RWPE2 (cell line): ENCODE measurements at regions not wholly inside any gene's neighbourhood (a gene's known extent, or its start where the extent isn't known, plus 50 kb on each side); places are given as distances from the start of the nearest gene placed in this dataset.

Experiments
- ATAC-seq: fragments of 200-7000 bp; cut with Tn5 transposase; 3 replicates; pipeline ENCODE4 v1.9.1; 2021; ENCODE audit warnings: low read depth
- DNase-seq: peaks from one replicate; pipeline ENCODE4 v3.0.0-alpha.2; 2020; ENCODE audit warnings: low spot score
- H3K27ac ChIP-seq: fragments of 450-650 bp; 2 replicates; pipeline ENCODE4 v1.5.1; 2017; ENCODE audit warnings: mild to moderate bottlenecking; ENCODE audit not compliant: poor library complexity, severe bottlenecking
- H3K27me3 ChIP-seq: fragments of 250-450 bp; sonication (Bioruptor Pico); 2 replicates; pipeline ENCODE4 v1.5.1; 2021; ENCODE audit warnings: mild to moderate bottlenecking, moderate library complexity; ENCODE audit not compliant: insufficient read depth, poor library complexity, severe bottlenecking
- H3K36me3 ChIP-seq: fragments of 250-450 bp; sonication (Bioruptor Pico); 2 replicates; pipeline ENCODE4 v1.5.1; 2020; ENCODE audit warnings: low read depth, mild to moderate bottlenecking, moderate library complexity
- H3K4me1 ChIP-seq: fragments of 250-450 bp; sonication (Bioruptor Pico); 2 replicates; pipeline ENCODE4 v1.5.1; 2021; ENCODE audit warnings: mild to moderate bottlenecking, moderate library complexity; ENCODE audit not compliant: insufficient read depth, poor library complexity, severe bottlenecking
- H3K4me3 ChIP-seq: fragments of 250-450 bp; sonication (Bioruptor Pico); 2 replicates; pipeline ENCODE4 v1.5.1; 2021; ENCODE audit warnings: mild to moderate bottlenecking, moderate library complexity; ENCODE audit not compliant: severe bottlenecking
- H3K9me3 ChIP-seq: fragments of 250-450 bp; sonication (Bioruptor Pico); 2 replicates; pipeline ENCODE4 v1.5.1; 2021; ENCODE audit warnings: mild to moderate bottlenecking, moderate library complexity; ENCODE audit not compliant: severe bottlenecking
- TF ChIP-seq, protein P1 (sequence below): fragments of 450-650 bp; IDR thresholded peaks from one replicate; pipeline ENCODE4 v1.5.1; 2017; ENCODE audit warnings: mild to moderate bottlenecking, moderate library complexity; ENCODE audit not compliant: poor library complexity, severe bottlenecking

DNA sequence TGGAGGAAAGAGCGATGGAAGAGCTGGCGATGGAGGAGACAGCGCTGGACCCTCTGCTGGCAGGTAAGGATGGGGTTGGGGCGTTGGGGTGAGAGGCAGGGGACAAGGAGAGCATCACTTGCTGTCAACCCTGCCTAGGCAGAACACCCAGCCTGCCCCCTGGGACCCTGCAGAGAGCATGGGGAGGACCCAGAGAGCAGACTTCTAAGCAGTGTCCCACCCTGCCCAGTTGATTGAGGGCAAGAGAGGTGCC lies 111.6 kb upstream of the ANO1 start:
- H3K4me3 ChIP-seq, result no peak overlapping the region
- H3K27me3 ChIP-seq, result no peaks in the 10 kb centered on the region
- H3K9me3 ChIP-seq, result no peaks in the 10 kb centered on the region
- DNase-seq (no peak), ATAC-seq (no peak)
- H3K4me1 ChIP-seq, result peaks cover 8% of the 10 kb centered on the region
- H3K27ac ChIP-seq, result no peak overlapping the region
- TF ChIP-seq, protein P1, sequence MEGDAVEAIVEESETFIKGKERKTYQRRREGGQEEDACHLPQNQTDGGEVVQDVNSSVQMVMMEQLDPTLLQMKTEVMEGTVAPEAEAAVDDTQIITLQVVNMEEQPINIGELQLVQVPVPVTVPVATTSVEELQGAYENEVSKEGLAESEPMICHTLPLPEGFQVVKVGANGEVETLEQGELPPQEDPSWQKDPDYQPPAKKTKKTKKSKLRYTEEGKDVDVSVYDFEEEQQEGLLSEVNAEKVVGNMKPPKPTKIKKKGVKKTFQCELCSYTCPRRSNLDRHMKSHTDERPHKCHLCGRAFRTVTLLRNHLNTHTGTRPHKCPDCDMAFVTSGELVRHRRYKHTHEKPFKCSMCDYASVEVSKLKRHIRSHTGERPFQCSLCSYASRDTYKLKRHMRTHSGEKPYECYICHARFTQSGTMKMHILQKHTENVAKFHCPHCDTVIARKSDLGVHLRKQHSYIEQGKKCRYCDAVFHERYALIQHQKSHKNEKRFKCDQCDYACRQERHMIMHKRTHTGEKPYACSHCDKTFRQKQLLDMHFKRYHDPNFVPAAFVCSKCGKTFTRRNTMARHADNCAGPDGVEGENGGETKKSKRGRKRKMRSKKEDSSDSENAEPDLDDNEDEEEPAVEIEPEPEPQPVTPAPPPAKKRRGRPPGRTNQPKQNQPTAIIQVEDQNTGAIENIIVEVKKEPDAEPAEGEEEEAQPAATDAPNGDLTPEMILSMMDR, result no peak
- no peaks in the 10 kb centered on the region for H3K36me3 ChIP-seq

DNA sequence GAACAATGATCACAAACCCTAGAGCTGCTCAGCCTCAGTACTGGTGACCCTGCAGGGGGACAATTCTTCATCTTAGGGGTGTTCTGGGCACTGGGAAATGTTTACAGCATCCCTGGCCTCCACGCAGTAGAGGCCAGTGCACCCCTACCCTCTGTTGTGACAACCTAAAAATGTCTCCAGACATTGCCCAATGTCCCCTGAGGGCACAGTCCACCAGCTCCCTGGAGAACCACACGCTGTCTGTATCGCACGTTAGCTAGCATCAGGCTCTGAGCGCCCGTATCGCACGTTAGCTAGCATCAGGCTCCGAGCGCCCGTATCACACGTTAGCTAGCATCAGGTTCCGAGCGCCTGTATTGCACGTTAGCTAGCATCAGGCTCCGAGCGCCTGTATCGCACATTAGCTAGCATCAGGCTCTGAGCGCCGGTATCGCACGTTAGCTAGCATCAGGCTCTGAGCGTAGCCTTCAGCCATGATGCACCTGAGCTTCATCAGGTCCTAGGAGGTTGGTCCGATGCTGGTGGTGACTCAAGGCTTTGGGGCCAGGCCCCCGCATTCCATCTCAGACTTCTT lies 111.1 kb upstream of the ANO1 start:
- Histone ChIP-seq H3K27ac (no peak overlapping the region), H3K36me3 (no peaks in the 10 kb centered on the region), H3K27me3 (no peaks in the 10 kb centered on the region), H3K4me1 (peaks cover 6% of the 10 kb centered on the region), H3K4me3 (no peak overlapping the region), H3K9me3 (no peaks in the 10 kb centered on the region)
- TF ChIP-seq, protein P1, result no peak
- ATAC-seq (no peak), DNase-seq (no peak)

DNA sequence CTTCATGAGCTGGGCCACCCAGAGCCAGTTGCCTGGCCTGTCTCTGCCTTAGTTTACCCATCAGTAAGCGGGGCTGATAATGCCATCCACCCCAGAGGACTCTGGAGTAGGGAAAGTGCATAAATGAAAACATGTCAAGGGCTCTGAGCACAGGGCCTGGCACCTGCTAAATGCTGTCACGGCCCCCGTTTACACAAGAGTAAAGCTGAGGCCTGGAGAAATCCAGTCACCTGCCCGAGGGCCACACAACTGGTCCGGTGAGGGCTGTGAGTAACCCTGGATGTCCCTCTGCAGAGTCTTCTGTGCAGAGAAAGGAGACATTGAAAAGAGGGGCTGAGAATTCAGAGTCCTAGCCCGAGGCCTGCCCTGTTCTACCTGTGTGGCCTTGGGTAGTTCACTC lies 110.6 kb upstream of the ANO1 start:
- Histone ChIP-seq H3K36me3 (no peaks in the 10 kb centered on the region), H3K27me3 (no peaks in the 10 kb centered on the region), H3K27ac (no peak overlapping the region), H3K9me3 (no peaks in the 10 kb centered on the region), H3K4me1 (peaks cover under 1% of the 10 kb centered on the region), H3K4me3 (no peak overlapping the region)
- TF ChIP-seq, protein P1, result no peak
- ATAC-seq (no peak), DNase-seq (no peak)

DNA sequence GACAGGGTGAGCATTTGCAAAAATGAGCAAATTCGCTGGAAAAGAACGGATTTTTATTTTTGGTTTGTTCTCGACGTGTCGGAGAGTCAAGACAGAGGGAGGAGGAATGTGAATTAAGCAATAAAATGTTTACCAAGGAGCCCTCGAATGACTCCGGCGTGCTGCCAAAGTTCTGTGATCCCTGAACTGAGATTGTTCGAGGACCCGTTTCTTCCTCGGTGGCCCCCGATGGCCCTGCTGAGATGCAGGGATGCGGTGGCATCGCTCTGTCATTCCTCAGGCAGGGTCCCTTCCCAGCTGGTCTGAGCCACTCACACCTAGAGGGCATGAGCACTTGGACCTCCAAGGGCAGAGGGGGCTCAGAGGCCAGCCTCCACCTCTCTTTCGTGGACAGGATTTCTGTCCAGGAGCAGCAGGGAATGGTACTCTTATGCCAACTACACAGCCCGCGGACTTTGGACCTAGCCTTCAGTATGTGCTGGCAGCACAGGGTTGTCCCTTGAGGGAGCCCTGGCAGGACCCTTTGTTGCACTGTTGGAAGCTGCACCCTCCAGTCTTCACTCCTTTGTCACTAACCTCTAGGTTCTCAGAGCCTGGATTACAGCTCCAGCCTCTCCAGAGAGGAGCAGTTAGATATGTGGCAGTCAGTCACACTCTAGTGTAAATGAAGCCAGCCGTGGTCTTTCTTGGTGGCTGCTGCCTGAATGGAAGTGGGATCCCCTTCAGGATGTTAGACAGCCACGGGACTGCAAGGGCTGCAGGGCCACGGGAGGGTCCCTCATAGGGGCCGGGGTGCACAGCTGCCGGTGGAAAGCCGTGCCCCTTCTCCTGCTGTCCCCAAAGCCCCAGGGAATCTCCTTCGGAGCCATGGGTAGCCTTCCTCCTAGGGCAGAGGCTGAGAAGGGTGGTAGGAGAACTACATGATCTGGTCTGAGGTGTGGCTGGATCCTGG lies 109.4 kb upstream of the ANO1 start:
- no peaks in the 10 kb centered on the region for H3K36me3 ChIP-seq
- H3K4me1 ChIP-seq, result no peaks in the 10 kb centered on the region
- no peaks in the 10 kb centered on the region for H3K9me3 ChIP-seq
- H3K4me3 ChIP-seq, result no peak overlapping the region
- ATAC-seq (no peak), DNase-seq (no peak)
- H3K27me3 ChIP-seq, result no peaks in the 10 kb centered on the region
- TF ChIP-seq, protein P1, result no peak
- no peak overlapping the region for H3K27ac ChIP-seq
